ENCODE measurements at regions not wholly inside any gene's neighbourhood (a gene's known extent, or its start where the extent isn't known, plus 50 kb on each side); places are given as distances from the start of the nearest gene placed in this dataset.

DNA sequence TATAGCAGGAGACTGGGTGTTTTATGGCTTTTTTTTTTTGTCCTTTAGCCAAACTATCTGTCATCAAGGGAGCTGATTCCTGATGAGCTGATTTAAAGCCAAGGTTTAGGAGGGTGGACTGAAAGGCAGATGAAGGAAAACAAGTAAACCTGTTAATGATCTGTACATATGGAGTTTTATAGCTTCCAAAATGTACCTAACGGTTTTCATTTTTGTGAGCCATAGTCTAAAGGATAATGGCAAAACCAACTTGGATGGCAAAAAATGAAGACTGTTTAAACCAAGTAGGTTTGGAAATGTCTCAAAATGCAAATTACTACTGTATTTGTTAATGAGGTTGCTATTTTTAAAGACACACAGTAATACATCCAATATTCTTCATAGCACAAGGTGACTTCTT, 281.5 kb downstream of the YTHDC2 start:
- DNase-seq (ENCODE audit: low read depth in 2 of 2) = no peak

DNA sequence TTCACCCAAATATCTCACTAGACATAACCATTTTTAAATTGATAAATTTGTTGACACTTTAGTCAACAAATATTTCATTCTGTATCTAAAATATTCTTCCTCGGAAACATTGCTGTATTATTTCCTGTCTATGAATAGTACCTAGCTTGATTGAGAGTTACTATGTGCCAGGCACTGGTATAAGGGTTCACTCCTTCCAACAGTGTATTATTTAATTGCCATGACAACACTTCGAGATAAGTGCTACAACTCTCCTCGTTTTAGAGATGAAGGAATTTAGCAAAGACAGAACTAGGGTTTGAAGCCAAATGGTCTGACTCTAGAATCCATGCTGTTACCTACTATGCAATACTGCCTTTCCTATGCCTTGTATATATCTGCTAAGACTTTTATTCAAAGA, 287.2 kb downstream of the YTHDC2 start:
- DNase-seq (ENCODE audit: low read depth in 2 of 2) = no peak

DNA sequence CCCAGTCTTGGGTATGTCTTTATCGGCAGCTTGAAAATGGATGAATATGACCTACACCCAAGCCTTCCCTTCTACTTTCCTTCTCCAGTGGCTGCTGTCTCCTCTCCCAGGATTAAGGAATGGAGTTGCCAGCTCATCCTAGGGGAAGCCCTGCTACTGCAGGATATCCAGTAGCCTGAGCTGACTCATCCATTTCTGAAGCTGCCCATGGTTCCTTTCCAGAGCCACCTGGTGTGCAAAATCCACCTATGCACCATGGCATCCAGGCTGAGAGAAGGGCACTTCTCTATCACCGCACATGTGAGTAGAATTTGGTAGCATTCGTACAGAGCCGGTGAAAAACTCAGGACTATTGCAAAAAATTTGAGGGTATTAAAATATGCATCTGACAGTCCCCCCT, 290.8 kb downstream of the YTHDC2 start:
- DNase-seq (ENCODE audit: low read depth in 2 of 2) = no peak

DNA sequence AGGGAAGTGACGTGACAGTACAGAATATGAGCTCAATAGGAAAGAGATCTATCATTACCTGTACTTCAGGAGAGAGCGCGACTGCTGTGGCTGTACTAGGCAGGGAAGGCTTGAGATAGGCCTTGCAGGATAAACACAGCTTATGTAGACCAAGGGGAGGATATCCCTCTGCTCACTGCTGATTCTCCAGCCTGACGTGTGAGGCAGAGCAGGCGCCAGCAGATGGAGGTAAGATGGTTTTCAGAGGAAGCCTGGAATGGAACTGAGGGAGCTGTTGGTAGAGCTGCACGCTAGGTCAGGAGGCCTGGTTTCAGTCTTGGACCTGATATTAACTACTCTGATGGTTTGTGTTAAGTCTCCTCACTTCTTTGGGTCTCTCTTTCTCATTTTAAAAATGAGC, 291.4 kb downstream of the YTHDC2 start:
- DNase-seq (ENCODE audit: low read depth in 2 of 2) = no peak

DNA sequence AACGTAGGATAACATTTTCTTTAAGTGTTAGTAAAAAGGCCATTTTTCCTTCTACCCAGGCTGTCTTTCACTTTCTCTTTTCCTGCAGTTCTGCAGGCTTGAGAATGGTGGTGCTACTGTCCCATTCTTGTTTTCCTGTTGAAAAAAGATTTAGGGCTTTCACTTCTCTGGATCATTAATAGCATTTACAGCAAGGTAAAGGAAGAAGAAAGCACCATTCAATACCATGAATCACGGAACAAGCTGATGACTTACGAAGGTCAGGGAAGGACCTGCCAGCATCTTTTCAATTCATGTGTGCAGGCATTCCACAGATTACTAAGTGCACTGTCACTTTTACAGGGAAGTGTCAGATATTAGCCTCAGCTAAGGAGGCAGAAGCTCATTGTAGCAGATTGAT, 292.8 kb downstream of the YTHDC2 start:
- DNase-seq (ENCODE audit: low read depth in 2 of 2) = peak; percentile 13 to 29

DNA sequence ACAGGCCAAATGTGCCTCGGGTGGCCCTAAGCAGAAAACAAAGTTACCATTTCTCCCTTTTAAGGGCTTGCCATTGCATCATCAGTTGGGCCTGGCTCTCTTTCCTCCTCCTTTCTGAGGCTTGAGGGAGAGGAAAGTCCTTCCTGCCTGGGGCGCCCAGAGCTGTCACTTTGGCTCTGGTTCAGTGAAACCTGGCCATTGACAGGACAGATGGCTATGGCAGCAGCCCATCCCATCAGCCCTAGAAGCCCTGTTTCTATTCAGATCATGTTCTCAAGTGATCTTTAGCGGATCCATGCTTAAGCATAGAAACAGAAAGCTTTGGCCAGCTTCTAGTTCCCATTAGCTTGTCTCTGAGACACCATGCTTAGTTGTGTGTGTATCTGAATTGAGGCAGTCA, 293.4 kb downstream of the YTHDC2 start:
- no peak for DNase-seq (ENCODE audit: low read depth in 2 of 2)

DNA sequence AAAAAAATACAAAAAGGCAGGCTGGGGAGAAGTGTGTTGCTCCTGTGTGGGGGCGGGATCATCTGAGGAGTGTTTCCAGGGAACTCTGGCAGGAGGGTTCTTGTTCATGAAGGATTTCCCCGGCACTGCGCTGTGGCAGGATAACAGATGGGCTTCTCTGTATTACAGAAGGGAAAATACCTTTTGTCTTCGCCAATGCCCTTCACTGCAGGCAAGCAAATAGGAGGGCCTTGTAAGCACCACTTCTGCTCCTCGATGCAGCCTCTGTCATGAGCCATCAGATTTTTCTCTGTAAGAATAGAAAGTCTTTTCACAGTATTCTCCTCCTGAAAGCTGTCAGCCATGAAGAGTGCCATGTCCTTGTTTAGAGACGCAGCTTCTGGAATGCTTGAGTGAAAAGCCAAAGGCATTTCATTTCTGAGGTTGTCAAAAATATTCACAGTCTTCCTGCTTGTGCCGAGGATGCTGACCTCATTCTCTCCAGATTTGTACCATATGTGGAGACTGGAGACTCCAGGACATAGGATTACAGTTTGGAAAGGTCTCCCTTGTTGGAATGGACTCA, 294.0 kb downstream of the YTHDC2 start:
- DNase-seq (ENCODE audit: low read depth in 2 of 2) = no peak

DNA sequence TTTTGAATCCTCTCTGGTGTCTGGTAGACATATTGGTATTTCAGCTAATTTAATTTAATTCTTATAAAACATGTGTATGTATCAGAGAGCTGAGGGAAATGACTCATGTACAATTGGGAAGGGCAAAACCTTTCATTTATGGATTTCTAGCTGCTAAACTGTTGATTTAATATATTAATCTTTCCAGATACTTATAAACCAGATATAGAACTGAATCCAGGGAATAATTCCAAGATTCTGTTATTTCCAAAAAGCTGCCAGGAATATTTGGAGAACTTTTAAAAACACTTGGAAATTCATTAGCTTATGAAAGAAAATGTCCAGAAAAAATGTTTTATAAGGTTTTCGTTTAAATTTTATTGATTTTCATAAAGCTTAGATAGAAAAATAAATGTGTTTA, 295.5 kb downstream of the YTHDC2 start:
- DNase-seq (ENCODE audit: low read depth in 2 of 2) = no peak

DNA sequence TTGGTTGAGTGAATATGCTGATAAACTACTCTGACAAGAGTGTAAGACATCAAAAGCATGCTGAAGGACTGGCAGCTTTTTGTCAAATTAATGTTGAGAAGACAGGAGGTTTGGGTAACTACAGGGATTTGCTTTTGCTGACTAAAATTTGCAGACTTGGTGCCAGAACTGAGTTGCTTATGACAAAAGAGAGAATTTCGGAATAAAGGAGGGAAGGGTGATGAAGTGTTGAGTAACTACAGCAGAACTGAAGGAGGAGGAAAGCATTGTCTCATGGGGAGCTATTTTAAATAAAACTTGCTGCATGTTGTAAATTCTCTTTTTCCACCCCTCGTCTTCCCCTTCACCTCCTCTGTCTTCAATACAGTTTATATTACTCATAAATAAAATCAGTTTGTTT, 296.1 kb downstream of the YTHDC2 start:
- no peak for DNase-seq (ENCODE audit: low read depth in 2 of 2)

DNA sequence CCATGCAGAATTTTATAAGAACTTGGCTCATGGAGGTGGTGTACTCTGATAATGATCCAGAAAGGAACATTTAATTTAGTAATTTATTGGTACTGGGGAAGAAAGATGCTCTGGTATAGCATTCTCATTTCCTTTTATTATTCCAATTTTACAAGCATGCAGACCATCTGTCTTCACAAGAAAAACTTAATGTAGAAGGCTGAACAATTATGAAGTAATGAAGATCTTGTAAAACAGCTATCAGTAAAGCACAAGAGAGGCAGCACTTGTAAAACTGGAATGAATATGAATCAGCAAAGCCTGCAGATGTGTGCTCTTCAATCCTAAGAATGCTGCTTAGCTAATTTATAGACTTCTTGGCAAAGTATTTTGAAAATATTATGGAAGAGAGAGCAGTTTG, 300.0 kb downstream of the YTHDC2 start:
- DNase-seq (ENCODE audit: low read depth in 2 of 2) = no peak

DNA sequence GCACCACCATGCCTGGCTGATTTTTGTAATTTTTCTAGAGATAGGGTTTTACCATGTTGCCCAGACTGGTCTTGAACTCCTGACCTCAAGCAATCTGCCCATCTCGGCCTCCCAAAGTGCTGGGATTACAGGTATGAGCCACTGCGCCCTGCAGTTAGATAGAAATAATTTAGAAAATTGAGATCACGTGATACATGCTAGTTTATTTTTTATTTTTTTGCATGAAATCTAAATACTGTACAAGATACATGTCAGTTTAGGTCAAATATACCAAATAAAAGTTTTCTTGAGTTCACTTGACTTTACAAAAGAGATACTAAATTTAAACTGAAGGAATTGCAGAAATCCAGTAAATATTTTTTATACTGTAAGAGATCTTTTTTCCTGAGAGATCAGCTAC, 304.2 kb downstream of the YTHDC2 start:
- no peak for DNase-seq (ENCODE audit: low read depth in 2 of 2)

DNA sequence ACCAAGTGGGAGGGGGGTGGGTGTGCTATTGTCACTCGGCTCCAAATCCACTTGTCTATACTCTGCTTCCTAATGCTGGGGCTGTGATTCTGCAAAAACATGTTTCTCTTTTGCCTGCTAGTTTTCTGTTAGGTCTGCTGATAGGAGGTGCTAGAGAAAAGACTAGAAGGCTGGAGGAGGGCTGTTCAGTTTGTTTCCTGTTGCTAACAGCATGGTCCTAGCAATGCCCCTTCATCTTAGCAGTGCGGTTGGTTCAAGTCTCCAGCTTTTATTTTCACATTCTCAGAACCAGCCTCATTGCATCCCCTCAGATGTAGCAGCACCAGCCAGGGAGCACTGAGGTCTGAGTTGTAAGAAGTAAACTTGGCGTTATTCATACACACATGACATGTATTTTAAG, 310.2 kb downstream of the YTHDC2 start:
- DNase-seq (ENCODE audit: low read depth in 2 of 2) = no peak

DNA sequence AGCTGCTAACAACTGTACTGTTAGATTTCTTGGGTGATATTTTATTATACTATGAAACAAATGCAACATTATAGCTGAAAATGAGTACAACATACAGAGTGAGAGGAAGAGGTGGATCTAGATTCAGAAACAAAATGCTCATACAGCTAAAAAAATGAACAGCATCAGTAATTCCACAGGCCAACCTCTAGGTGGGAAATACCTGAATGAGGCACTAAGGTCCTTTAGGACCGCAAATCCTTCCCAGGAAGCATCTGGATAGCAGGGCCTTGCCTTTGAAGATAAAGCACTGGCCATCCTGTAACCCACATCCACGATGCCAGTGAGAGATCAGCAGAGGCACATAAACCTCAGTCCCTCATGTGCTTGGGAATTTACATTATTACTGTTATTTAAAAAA, 310.8 kb downstream of the YTHDC2 start:
- no peak for DNase-seq (ENCODE audit: low read depth in 2 of 2)

DNA sequence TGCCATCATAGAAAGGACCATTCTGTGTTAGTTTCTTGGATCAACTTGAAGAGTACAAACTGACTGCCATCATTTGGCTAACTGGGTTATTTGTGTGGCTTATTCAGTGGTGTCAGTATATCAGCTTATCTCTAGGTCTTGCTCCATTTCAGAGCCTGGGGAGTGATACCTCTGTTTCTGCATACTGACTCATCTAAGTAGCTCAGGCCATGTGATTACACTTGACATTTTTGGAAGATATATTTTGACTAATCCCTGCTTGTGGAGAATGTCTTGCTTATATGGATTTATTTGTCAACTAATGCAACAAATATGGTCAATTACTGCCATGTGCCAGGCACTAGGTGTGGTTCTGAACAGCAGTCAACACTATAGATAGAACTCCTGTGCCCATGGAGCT, 311.7 kb downstream of the YTHDC2 start:
- DNase-seq (ENCODE audit: low read depth in 2 of 2) = no peak

DNA sequence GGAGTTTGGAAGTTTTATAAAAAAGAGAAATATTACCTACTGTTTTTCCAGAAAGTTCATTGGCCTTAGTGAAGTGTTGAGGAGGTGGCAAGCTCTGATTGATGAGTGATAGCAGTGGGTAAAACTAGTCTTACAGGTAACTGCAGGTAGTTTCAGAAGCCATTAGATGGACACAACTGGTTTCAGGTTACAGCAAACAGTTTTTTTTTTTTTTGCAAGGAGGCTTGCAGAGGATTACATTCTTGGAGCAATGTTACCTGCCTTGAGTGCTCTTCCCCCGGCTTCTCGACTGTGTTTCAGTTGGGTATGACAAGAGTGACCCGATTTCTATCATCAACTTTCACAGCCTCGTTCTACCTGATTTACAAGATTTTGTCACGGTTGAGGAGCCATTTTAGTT, 333.4 kb downstream of the YTHDC2 start:
- no peak for DNase-seq (ENCODE audit: low read depth in 2 of 2)

DNA sequence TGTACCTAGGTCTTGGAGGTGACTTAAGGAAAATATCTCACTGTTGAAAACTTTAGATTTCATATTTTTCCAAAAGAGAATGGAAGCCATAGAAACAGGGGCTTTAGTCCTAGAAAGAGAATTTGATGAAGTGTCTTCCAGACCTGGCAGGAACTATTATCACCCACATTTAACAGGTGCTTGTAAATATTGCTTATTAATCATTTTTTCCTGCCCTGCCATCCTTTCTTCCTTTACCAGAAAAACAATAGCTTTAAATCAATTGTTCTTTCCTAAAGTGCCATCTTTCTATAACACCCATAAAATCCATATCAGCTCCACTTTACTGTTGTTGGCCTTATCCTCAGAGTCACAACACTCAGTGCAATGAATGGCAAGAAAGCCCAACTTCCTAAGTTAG, 350.9 kb downstream of the YTHDC2 start:
- DNase-seq (ENCODE audit: low read depth in 2 of 2) = no peak

DNA sequence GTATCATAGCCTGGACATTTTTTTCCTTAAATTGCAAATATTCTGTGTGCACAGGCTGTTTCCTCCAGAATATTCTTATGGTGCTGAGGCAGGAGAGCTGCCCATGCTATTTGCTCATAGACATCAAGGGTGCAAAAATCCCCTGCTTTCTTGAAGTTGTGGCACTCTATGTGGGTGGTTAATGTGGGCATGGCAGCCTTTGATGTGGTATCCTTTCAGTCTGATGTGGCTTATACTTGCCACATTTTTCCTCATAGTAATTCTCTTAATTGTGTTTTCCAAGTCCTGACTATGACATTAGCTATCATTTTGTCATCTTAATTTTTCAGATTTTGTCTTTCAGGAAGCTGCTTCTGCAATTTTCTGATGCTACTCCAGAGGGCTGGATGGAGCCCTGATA, 353.3 kb downstream of the YTHDC2 start:
- no peak for DNase-seq (ENCODE audit: low read depth in 2 of 2)

DNA sequence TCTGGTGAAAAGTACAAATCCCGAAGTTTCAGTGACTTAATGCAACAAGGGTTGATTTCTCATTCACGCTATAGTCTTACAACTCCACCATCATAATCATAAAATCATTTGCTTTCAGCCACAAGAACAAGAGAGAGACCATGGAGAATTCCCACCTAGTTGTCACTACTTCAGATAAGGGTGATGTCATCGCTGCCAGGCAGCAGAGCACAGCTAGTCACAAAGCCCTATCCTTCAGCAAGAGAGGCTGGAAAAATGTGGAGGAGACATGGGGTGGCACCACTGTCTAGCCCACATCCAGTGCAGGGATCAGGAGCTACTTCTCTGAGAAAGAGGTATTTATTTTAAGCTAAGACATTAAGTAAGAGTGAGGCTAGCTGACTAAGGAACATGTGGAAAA, 356.1 kb downstream of the YTHDC2 start:
- DNase-seq (ENCODE audit: low read depth in 2 of 2) = no peak

DNA sequence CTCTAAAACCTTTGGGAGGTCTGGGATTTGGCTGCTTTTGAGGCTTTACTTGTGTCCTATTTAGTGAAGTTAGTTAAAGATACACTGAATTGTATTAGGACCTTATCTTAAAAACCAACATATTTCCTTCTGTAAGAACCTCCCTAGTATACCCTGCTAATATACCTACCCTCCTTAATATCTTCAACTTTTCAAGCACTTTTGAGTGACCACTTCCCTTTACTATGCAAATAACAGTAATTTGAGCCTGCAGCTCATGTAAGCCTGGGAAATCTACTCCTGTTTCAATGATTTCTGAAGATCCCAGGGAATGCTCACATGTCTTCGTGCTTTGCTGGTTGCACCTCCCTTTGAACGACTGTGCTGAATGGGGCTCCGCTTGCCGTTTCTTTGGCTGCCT, 358.5 kb downstream of the YTHDC2 start:
- DNase-seq (ENCODE audit: low read depth in 2 of 2) = no peak

DNA sequence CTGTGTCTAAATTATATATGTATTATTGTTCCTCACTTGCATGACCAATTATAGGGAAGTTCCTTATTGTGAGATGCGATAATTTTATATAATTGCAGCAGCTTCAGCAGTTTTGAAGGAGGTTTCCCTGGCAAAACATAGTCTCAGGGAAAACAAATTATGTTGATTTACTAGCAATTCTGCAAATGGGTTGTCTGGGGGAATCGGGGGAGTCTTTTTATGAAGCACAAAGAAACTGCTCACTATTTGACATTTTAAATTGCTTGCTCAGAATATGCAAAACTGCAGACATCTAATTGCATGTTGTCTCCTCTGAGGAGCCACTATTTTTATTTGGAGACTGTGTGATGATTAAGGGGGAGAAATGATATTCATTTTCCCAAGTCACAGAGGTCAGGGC, 361.6 kb downstream of the YTHDC2 start:
- no peak for DNase-seq (ENCODE audit: low read depth in 2 of 2)

DNA sequence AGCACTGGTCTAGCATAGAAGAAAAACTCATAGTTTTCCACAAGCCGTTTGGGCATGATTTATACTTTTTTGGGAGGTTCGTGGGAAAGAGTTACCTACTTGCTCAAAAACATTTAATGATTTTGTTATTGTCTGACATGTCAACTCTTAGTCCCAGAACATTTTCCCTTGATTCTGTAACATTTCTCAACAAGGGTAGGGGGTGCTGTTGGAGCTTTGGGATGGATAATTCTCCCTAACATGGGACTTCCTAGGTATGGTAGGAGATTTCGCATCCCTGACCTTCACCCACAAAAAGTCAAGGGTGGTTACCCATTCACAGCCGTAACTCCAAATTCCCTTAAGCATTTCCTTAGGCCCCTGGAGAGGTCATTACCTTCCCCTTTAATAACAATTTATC, 378.0 kb downstream of the YTHDC2 start:
- DNase-seq (ENCODE audit: low read depth in 2 of 2) = no peak

DNA sequence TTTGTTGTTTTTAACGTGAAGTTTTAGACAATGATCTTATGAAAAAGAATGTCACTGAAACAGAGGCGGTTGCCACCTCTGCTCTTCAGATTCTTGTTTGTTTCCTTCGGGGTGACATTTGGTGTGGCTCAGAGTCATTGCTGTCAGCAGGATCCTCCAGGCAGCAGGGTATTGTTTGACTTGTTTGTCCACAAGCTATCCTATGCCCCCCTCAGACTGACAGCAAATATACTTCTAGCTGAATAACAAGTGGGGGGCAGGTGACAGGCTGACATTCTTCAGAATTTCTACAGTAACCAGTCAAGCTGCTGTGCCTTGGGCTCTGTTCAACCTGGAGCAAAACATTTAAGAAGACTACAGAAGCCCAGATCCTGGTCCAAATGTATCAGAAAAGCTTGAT, 383.3 kb downstream of the YTHDC2 start:
- DNase-seq (ENCODE audit: low read depth in 2 of 2) = no peak

DNA sequence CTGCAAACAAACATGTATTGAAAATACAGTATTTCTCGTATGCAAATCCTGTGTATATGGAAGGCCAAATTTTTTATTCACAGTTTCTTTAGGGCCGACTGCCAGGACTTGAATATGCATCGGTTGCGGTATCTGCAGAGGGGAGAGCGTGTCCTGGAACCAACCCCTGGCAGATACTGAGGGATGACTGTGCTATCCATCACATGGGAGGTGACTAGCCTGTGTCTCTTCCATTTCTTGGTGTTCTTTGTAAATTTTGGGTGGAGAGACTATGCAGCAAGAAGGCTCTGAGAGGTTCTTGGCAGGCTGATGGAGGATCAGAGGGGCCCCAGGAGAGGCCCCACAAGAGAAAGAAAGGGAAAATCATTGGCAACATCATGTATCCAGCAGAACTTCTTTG, 384.3 kb downstream of the YTHDC2 start:
- DNase-seq (ENCODE audit: low read depth in 2 of 2) = no peak

DNA sequence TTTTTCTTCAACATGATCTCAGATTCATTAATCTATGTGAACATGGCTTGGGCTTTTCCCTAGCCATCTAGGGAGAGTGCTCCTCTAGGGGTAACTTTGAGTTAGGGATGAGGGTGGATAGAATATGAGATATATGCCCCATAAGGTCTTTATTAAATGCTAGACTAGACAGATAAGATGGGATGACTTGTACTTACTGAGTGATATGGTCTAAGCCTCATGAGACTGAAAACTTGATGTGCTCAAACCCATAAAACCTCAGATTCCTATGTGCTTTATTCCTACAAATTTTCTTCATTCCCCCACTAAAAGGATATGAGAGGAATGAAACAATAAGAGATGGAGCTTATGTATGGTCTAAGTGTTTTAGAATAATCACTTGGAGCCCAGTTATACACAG, 386.6 kb downstream of the YTHDC2 start:
- DNase-seq (ENCODE audit: low read depth in 2 of 2) = no peak

DNA sequence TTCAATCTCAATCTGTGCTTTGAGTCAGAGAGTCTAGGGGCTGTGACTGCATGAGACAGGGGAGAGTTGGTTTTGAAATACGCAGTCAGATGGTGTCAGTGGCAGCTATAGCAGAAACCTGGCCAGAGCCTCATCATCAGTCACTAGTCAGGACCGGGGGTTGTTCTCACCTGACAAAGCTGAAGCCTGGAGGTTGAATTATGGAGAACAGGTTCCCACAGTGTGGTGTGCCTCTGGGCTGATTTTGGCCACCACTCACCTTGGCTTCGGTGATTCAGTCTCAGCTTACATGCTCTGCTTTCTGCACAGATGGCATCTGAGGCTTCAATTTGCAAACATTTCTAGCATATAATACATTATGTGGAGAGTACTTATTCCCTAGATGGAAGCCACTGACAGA, 387.3 kb downstream of the YTHDC2 start:
- no peak for DNase-seq (ENCODE audit: low read depth in 2 of 2)

Data from dermis microvascular lymphatic vessel endothelial cell (primary cell).